T-helper 2 cell treated with Interferon-gamma antibody and Interleukin-4, amounts not matched to agents 5 μg/mL and 100 μg/mL, for 36 hours (primary cell): ENCODE measurements at regions not wholly inside any gene's neighbourhood (a gene's known extent, or its start where the extent isn't known, plus 50 kb on each side); places are given as distances from the start of the nearest gene placed in this dataset.

Experiments used
- DNase-seq: peaks from one replicate; pipeline ENCODE4 v3.0.0; 2021; ENCODE audit warnings: low spot score
- H3K27ac Mint-ChIP-seq: one replicate; pipeline ENCODE4 v1.8.0; 2021; ENCODE audit warnings: mild to moderate bottlenecking, mixed read lengths
- H3K27me3 Mint-ChIP-seq: one replicate; pipeline ENCODE4 v1.8.0; 2021; ENCODE audit warnings: low read depth, mixed read lengths
- H3K36me3 Mint-ChIP-seq: one replicate; pipeline ENCODE4 v1.8.0; 2021; ENCODE audit warnings: low read depth, mixed read lengths
- H3K4me1 Mint-ChIP-seq: one replicate; pipeline ENCODE4 v1.8.0; 2021; ENCODE audit warnings: low read depth, mixed read lengths
- H3K4me3 Mint-ChIP-seq: one replicate; pipeline ENCODE4 v1.8.0; 2022; ENCODE audit warnings: mild to moderate bottlenecking, moderate library complexity, mixed read lengths
- H3K9me3 Mint-ChIP-seq: one replicate; pipeline ENCODE4 v1.8.0; 2021; ENCODE audit warnings: mixed read lengths

DNA sequence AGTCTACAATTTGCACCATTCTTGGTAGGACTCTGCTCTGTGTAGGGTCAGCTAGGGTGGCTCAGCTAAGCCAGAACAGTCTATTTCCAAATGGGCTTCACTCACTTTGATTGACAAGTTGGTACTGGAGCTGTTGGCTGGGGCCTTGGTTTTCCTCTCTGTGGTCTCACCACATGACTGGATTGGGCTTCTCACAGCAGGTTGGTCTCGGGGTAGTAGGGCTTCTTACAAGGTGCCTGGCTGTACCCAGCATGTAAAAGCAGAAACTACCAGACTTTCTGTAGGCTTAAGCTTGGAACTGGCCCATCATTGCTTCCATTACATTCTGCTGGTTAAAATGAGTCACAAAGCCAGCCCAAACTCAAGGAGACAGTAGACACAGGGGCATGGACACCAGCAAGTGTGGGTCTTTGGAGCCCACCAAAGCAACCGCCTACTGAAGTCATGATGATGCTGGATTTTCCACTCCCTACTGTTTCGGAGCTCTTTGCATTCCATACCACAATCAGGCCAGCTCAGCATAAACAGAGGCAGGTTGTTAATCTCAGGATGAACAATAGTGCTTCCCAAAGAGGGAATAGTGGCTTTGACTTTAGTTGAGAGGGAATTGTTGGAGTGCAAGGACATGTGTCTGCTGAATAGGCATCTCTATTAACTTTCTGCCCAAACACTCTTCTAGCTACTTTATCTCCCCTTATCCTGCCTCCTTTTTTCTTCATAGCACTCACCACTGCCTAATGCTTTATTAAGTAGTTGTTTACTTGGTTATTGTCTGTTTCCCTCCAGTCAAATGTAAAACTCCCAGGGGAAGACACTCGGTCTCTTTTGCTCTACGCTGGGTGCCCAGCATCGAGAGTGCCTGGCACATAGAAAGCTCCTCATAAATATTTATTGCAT lies 78.0 kb upstream of the RARB start:
- no peak for DNase-seq
- Mint-ChIP-seq H3K36me3 (no peaks in the 10 kb centered on the region), H3K4me3 (no peak overlapping the region), H3K27ac (no peak overlapping the region), H3K4me1 (no peaks in the 10 kb centered on the region), H3K27me3 (no peaks in the 10 kb centered on the region), H3K9me3 (peaks cover 5% of the 10 kb centered on the region)

DNA sequence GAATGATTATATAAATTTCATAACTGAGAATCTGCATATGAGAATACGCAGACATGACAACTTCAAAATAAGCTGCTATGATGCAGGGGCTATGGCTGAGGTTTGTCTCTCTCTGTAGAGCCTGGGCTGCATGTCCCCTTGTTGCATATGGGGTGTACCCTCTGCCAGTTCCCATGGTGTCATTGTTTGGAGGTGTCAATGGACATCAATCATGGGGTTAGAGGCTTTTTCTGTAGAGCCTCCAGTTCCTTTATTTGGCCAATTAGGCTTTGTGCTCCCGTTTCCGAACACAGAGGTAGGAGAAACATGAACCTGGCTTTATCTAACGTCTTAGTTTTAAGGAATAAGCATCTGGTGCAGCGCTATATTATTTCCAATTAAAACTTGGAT lies 77.3 kb upstream of the RARB start:
- Mint-ChIP-seq H3K9me3 (peaks cover 5% of the 10 kb centered on the region), H3K27me3 (no peaks in the 10 kb centered on the region)
- DNase-seq: no peak

GRCh38 chr3:25354071-25354470 lies 74.0 kb upstream of the RARB start:
- Mint-ChIP-seq H3K36me3 (no peaks in the 10 kb centered on the region), H3K27ac (no peak overlapping the region), H3K4me3 (no peak overlapping the region), H3K4me1 (no peaks in the 10 kb centered on the region), H3K9me3 (peaks cover 10% of the 10 kb centered on the region), H3K27me3 (no peaks in the 10 kb centered on the region)
- DNase-seq: no peak

More for the DNA sequence above, 77.3 kb upstream of the RARB start:
- H3K4me1 Mint-ChIP-seq: no peaks in the 10 kb centered on the region
- no peak overlapping the region for H3K27ac Mint-ChIP-seq
- H3K36me3 Mint-ChIP-seq: no peaks in the 10 kb centered on the region
- H3K4me3 Mint-ChIP-seq: no peak overlapping the region

DNA sequence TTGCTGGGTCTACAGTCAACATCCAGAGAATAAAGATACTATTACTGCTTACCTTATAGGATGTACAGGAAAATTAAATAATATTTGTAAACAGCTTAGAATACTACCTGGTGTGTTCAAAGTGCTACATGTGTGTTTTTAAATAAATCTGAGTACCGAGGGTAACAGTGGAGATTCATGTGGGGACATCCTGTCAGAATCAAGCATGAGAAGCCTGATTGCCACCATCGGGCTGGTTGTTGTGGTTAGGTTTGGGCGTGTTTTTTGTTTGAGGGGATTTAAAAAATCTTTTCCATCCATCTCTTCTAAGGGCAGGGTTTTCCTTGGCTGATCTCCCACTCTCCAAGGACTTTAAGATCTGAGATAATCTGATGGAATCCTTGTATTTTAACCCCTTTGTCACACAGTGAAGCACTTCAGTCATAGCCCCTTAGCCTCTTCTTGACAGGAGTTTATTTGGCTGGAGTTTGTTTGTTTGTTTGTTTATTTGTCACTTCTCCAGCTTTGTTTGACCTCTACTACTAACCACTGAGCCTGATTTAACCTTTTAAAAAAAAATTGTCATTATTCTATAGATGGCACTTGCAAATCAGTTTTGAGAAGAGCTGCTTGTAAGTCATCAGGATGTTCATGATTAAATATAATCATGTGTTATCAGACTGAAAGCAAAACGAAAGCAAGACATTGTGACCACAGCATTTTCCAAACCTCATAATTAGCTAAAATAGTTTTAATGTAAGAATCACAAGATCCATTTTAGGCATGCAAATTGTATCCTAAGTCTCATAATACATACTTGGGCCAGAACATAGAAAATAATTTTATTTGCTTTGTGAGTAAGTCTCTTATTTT lies 72.8 kb upstream of the RARB start:
- DNase-seq: no peak
- H3K27me3 Mint-ChIP-seq: no peaks in the 10 kb centered on the region
- peaks cover 15% of the 10 kb centered on the region for H3K9me3 Mint-ChIP-seq
- H3K4me1 Mint-ChIP-seq: no peaks in the 10 kb centered on the region
- H3K36me3 Mint-ChIP-seq: no peaks in the 10 kb centered on the region
- H3K27ac Mint-ChIP-seq: no peak overlapping the region
- no peak overlapping the region for H3K4me3 Mint-ChIP-seq

DNA sequence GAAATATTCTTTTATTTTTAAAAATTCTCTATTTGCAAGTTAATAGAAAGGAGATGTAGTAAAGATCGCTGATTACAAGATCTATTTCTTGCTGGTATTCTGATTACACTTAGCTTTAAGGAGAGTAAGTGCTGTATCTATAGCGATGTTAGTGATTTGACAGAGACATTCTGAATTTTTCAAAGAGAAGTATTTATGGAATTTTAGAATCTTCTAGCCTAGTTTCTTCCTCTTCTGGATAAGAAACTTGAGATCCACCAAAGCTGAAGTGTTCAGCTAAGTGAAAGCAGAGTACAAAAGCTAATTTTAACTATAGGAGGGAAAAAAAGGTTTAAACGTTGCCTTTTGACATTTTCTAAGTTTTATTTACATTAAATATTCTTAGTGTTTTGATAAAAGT lies 72.1 kb upstream of the RARB start:
- Mint-ChIP-seq H3K27ac (no peak overlapping the region), H3K9me3 (peaks cover 15% of the 10 kb centered on the region), H3K4me1 (no peaks in the 10 kb centered on the region), H3K27me3 (no peaks in the 10 kb centered on the region), H3K36me3 (no peaks in the 10 kb centered on the region), H3K4me3 (no peak overlapping the region)
- no peak for DNase-seq

DNA sequence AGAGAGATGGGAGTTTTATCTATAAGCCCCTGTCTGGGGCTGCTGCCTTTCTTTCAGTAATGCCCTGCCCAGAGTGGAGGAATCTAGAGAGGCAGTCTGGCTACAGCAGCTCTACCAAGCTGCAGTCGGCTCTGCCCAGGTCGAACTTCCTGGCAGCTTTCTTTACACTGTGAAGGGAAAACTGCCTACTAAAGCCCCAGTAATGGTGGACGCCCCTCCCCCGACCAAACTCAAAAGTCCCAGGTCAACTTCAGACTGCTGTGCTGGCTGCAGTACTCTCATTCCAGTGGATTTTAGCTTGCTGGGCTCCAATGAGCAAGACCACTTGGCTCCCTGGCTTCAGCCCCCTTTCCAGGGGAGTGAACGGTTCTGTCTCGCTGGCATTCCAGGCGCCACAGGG lies 65.9 kb upstream of the RARB start:
- H3K4me1 Mint-ChIP-seq: no peaks in the 10 kb centered on the region
- peaks cover 25% of the 10 kb centered on the region for H3K9me3 Mint-ChIP-seq
- no peaks in the 10 kb centered on the region for H3K36me3 Mint-ChIP-seq
- no peak overlapping the region for H3K27ac Mint-ChIP-seq
- no peaks in the 10 kb centered on the region for H3K27me3 Mint-ChIP-seq
- no peak overlapping the region for H3K4me3 Mint-ChIP-seq
- no peak for DNase-seq

GRCh38 chr3:25365636-25366035 lies 62.4 kb upstream of the RARB start:
- H3K36me3 Mint-ChIP-seq: no peaks in the 10 kb centered on the region
- H3K4me3 Mint-ChIP-seq: no peak overlapping the region
- H3K27me3 Mint-ChIP-seq: no peaks in the 10 kb centered on the region
- DNase-seq: no peak
- H3K27ac Mint-ChIP-seq: no peak overlapping the region
- no peaks in the 10 kb centered on the region for H3K4me1 Mint-ChIP-seq
- peaks cover 9% of the 10 kb centered on the region for H3K9me3 Mint-ChIP-seq

DNA sequence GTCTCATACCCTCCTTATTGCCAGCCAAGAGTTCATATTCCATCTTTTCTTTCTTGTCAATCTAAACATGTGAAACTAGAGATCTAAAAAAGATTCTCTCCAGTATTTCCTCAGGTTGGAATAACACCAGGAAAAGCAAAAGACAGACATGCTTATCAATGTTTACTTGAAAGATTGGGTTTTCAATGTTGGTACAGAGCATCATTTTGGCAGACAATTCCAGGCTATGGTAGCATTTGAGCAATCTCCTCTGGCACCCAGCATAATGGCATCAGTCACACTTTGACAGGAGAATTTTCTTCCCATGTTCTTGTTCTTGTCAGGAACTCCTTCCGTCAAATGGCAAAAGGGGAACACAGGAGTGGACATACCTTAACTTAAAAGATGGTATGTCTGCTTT lies 61.0 kb upstream of the RARB start:
- no peaks in the 10 kb centered on the region for H3K27me3 Mint-ChIP-seq

DNA sequence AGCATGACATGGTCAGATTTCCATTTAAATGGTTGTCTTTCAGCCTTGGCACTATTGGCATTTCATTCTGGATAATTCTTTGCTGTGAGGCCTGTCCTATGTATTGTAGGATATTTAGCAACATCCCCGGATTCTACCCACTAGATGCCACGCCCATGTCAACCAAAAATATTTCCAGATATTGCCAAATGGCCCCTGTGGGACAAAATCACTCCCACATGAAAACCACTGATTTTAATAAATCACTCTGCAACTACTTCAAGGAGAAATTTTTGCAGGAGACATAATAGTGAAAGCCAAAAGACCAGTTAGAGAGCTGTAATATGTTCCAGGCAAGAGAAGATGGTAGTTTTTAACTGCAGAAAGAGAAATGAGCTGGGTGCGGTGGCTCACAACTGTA lies 55.9 kb upstream of the RARB start:
- Mint-ChIP-seq H3K27me3 (no peaks in the 10 kb centered on the region), H3K4me3 (no peak overlapping the region), H3K27ac (no peak overlapping the region), H3K4me1 (no peaks in the 10 kb centered on the region), H3K36me3 (no peaks in the 10 kb centered on the region), H3K9me3 (no peaks in the 10 kb centered on the region)
- DNase-seq: no peak

More for the DNA sequence above, 61.0 kb upstream of the RARB start:
- Mint-ChIP-seq H3K4me3 (no peak overlapping the region), H3K36me3 (no peaks in the 10 kb centered on the region), H3K9me3 (peaks cover 9% of the 10 kb centered on the region), H3K4me1 (no peaks in the 10 kb centered on the region), H3K27ac (no peak overlapping the region)
- DNase-seq: no peak

GRCh38 chr3:25376340-25376739 lies 51.7 kb upstream of the RARB start:
- no peaks in the 10 kb centered on the region for H3K27me3 Mint-ChIP-seq
- H3K27ac Mint-ChIP-seq: no peak overlapping the region
- H3K36me3 Mint-ChIP-seq: no peaks in the 10 kb centered on the region
- no peak overlapping the region for H3K4me3 Mint-ChIP-seq
- no peak for DNase-seq
- H3K9me3 Mint-ChIP-seq: no peaks in the 10 kb centered on the region
- no peaks in the 10 kb centered on the region for H3K4me1 Mint-ChIP-seq

- no peaks in the 10 kb centered on the region for H3K27me3 Mint-ChIP-seq
- H3K4me3 Mint-ChIP-seq: no peak overlapping the region
- H3K36me3 Mint-ChIP-seq: no peaks in the 10 kb centered on the region
- no peaks in the 10 kb centered on the region for H3K4me1 Mint-ChIP-seq
- no peaks in the 10 kb centered on the region for H3K9me3 Mint-ChIP-seq
- no peak for DNase-seq
- no peak overlapping the region for H3K27ac Mint-ChIP-seq
Observed at GRCh38 chr3:25377042-25377441, 51.0 kb upstream of the RARB start.
